ENCODE measurements at regions not wholly inside any gene's neighbourhood (a gene's known extent, or its start where the extent isn't known, plus 50 kb on each side); places are given as distances from the start of the nearest gene placed in this dataset.

DNA sequence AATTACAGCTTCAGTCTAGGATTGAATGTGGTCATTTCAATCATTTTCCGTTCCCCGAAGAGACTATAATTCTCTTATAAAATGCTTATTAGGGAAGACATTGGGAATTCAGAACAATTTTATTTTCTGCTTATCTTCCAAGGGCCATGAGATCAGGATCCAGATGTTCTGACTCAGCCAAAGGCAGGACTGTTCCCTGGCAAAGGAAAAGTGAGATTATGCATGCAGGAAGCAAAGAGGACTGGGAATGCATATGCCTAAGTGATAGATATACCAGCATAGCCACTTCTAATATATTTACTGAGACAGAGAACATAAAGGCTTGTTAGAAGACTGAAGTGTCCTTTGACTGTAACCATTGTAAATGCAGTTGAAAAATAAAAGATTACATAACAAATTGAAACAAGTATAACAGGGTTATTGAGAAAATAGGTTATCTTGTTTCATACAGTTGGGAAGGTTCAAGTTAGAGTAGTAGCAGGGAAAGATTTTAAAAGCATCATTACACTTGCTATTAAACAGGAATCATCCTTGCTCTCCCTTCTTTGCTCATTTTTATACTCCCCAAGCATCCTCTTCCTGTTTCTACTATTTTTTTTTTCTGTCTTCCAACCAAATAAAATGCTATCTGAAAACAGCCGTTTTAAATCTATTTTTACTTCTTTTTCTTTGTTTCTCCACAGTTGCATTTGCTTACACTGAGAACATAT lies 439.6 kb upstream of the ADAMTS5 start:
- H2AK5ac ChIP-seq (ENCODE audit: low read length): no peak overlapping the region
- H4K91ac ChIP-seq (ENCODE audit: low read depth, low read length): no peak overlapping the region
- H3K9ac ChIP-seq (ENCODE audit: low read length): no peak overlapping the region
- H2BK120ac ChIP-seq (ENCODE audit: insufficient read depth, low read length, poor library complexity): no peak overlapping the region
- H3K18ac ChIP-seq (ENCODE audit: low read length): no peak overlapping the region
- H3K27me3 ChIP-seq (ENCODE audit: insufficient read depth, low read length): no peaks in the 10 kb centered on the region
- no peaks in the 10 kb centered on the region for H3K9me3 ChIP-seq (ENCODE audit: insufficient read depth, low read depth, low read length)
- H2BK5ac ChIP-seq (ENCODE audit: low read depth, low read length, poor library complexity): no peak overlapping the region
- no peaks in the 10 kb centered on the region for H3K36me3 ChIP-seq (ENCODE audit: control insufficient read depth in 1 of 2, insufficient read depth in 2 of 2, low read length in 2 of 2)
- no peak overlapping the region for H2BK12ac ChIP-seq (ENCODE audit: low read length)
- H3K14ac ChIP-seq (ENCODE audit: low read length): no peak overlapping the region
- H3K23ac ChIP-seq (ENCODE audit: low read length): no peak overlapping the region
- no peak overlapping the region for H2AFZ ChIP-seq (ENCODE audit: insufficient read depth, low read length, poor library complexity)
- H3K4me2 ChIP-seq (ENCODE audit: low read length): no peak overlapping the region
- no peaks in the 10 kb centered on the region for H3K79me1 ChIP-seq (ENCODE audit: low read length)
- DNase-seq: no peak
- H3K27ac ChIP-seq (ENCODE audit: low read depth, low read length): no peak overlapping the region
- H4K8ac ChIP-seq (ENCODE audit: low read depth, low read length): no peak overlapping the region
- no peak overlapping the region for H4K12ac ChIP-seq (ENCODE audit: low read depth, low read length)
- no peaks in the 10 kb centered on the region for H3K4me1 ChIP-seq (ENCODE audit: control insufficient read depth in 1 of 2, insufficient read depth in 2 of 2, low read length in 2 of 2)
- no peak overlapping the region for H3K4ac ChIP-seq (ENCODE audit: low read depth, low read length)
- H3K4me3 ChIP-seq (ENCODE audit: low read depth, low read length): no peak overlapping the region
- no peaks in the 10 kb centered on the region for H3K79me2 ChIP-seq (ENCODE audit: control insufficient read depth, insufficient read depth, low read length, poor library complexity)
- no CpG with 5 or more reads among the region's 3 CpGs for WGBS (ENCODE audit: extremely low coverage, insufficient coverage, insufficient read length)

DNA sequence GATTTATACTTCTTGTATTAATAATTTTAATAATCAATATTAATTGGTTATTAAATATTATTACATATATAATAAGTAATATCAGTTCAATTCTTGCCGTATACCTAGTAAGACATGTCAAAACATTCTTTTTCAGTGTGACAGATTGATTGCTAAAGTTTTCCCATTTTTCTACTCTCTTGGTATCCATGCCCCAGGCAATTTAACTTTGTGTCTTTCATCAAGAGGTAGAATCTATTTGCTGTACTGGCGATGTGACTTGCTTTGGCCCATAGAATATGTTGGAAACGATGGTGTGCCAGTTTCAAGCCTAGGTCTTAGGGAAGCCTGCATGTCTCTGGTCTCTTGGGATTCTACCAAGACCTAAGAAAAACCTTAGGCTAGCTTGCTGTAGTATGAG lies 436.1 kb upstream of the ADAMTS5 start:
- H3K79me2 ChIP-seq (ENCODE audit: control insufficient read depth, insufficient read depth, low read length, poor library complexity): no peaks in the 10 kb centered on the region
- H3K14ac ChIP-seq (ENCODE audit: low read length): no peak overlapping the region
- no peak overlapping the region for H4K91ac ChIP-seq (ENCODE audit: low read depth, low read length)
- H3K4me1 ChIP-seq (ENCODE audit: control insufficient read depth in 1 of 2, insufficient read depth in 2 of 2, low read length in 2 of 2): no peaks in the 10 kb centered on the region
- H3K36me3 ChIP-seq (ENCODE audit: control insufficient read depth in 1 of 2, insufficient read depth in 2 of 2, low read length in 2 of 2): no peaks in the 10 kb centered on the region
- no peak overlapping the region for H3K27ac ChIP-seq (ENCODE audit: low read depth, low read length)
- no peak overlapping the region for H4K8ac ChIP-seq (ENCODE audit: low read depth, low read length)
- no peak overlapping the region for H3K4me2 ChIP-seq (ENCODE audit: low read length)
- peak; percentile 38 to 92 for DNase-seq
- no peaks in the 10 kb centered on the region for H3K79me1 ChIP-seq (ENCODE audit: low read length)
- no peak overlapping the region for H2AK5ac ChIP-seq (ENCODE audit: low read length)
- no peak overlapping the region for H3K9ac ChIP-seq (ENCODE audit: low read length)
- no peaks in the 10 kb centered on the region for H3K9me3 ChIP-seq (ENCODE audit: insufficient read depth, low read depth, low read length)
- no CpG with 5 or more reads among the region's 3 CpGs for WGBS (ENCODE audit: extremely low coverage, insufficient coverage, insufficient read length)
- no peak overlapping the region for H3K4ac ChIP-seq (ENCODE audit: low read depth, low read length)
- no peak overlapping the region for H3K23ac ChIP-seq (ENCODE audit: low read length)
- H2AFZ ChIP-seq (ENCODE audit: insufficient read depth, low read length, poor library complexity): no peak overlapping the region
- H3K4me3 ChIP-seq (ENCODE audit: low read depth, low read length): no peak overlapping the region
- H2BK12ac ChIP-seq (ENCODE audit: low read length): no peak overlapping the region
- H3K18ac ChIP-seq (ENCODE audit: low read length): no peak overlapping the region
- H2BK5ac ChIP-seq (ENCODE audit: low read depth, low read length, poor library complexity): no peak overlapping the region
- H2BK120ac ChIP-seq (ENCODE audit: insufficient read depth, low read length, poor library complexity): no peak overlapping the region
- no peaks in the 10 kb centered on the region for H3K27me3 ChIP-seq (ENCODE audit: insufficient read depth, low read length)
- H4K12ac ChIP-seq (ENCODE audit: low read depth, low read length): no peak overlapping the region

DNA sequence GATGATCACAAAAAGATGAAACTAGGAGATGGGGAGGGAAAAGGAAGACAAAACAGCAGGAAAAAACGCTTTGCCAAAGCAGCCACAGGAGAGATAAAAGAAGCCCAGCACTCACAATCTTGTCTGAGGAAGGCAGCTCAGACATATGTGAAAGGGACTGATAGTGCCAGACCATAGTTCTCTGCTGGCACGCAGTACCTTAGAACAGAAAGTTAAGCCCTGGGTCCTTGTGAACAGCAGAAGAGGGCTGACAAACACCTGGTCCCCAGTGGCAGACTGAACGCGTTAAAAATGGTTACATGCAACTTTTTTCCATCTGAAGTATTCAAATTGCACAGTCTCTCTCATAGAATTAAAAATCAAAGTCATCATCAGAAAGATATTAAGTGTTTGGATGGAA lies 433.2 kb upstream of the ADAMTS5 start:
- Histone ChIP-seq H3K9me3 (ENCODE audit: insufficient read depth, low read depth, low read length) (no peaks in the 10 kb centered on the region), H4K12ac (ENCODE audit: low read depth, low read length) (no peak overlapping the region), H3K4ac (ENCODE audit: low read depth, low read length) (no peak overlapping the region), H4K91ac (ENCODE audit: low read depth, low read length) (no peak overlapping the region), H3K27ac (ENCODE audit: low read depth, low read length) (no peak overlapping the region), H3K4me3 (ENCODE audit: low read depth, low read length) (no peak overlapping the region), H3K18ac (ENCODE audit: low read length) (no peak overlapping the region), H3K79me1 (ENCODE audit: low read length) (no peaks in the 10 kb centered on the region), H3K4me2 (ENCODE audit: low read length) (no peak overlapping the region), H3K79me2 (ENCODE audit: control insufficient read depth, insufficient read depth, low read length, poor library complexity) (no peaks in the 10 kb centered on the region), H3K23ac (ENCODE audit: low read length) (no peak overlapping the region), H2BK12ac (ENCODE audit: low read length) (no peak overlapping the region), H2BK120ac (ENCODE audit: insufficient read depth, low read length, poor library complexity) (no peak overlapping the region), H3K14ac (ENCODE audit: low read length) (no peak overlapping the region), H2AFZ (ENCODE audit: insufficient read depth, low read length, poor library complexity) (no peak overlapping the region), H3K36me3 (ENCODE audit: control insufficient read depth in 1 of 2, insufficient read depth in 2 of 2, low read length in 2 of 2) (no peaks in the 10 kb centered on the region), H3K4me1 (ENCODE audit: control insufficient read depth in 1 of 2, insufficient read depth in 2 of 2, low read length in 2 of 2) (no peaks in the 10 kb centered on the region), H2BK5ac (ENCODE audit: low read depth, low read length, poor library complexity) (no peak overlapping the region), H2AK5ac (ENCODE audit: low read length) (no peak overlapping the region), H3K27me3 (ENCODE audit: insufficient read depth, low read length) (no peaks in the 10 kb centered on the region), H4K8ac (ENCODE audit: low read depth, low read length) (no peak overlapping the region), H3K9ac (ENCODE audit: low read length) (no peak overlapping the region)
- WGBS (ENCODE audit: extremely low coverage, insufficient coverage, insufficient read length): no CpG with 5 or more reads among the region's 4 CpGs
- no peak for DNase-seq

DNA sequence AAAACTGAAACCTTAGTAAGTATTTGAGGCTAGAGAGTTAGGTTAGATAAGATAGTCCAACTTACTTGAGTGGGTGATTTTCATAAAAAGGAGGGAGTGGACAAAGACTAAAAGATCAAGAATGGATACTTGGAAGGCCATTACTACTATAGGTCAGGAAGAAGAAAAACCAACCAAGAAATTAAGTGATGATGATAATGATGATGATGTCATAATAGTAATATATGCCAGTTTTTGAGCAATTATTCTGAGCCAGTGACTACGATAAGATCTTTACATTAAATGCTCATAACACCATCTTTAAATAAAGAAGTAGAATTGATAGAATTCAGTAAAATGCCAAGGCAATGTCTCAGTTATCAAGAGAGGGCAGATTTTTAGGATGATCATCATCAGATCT lies 430.7 kb upstream of the ADAMTS5 start:
- Histone ChIP-seq H3K9me3 (ENCODE audit: insufficient read depth, low read depth, low read length) (no peaks in the 10 kb centered on the region), H3K4ac (ENCODE audit: low read depth, low read length) (no peak overlapping the region), H3K27ac (ENCODE audit: low read depth, low read length) (no peak overlapping the region), H3K79me2 (ENCODE audit: control insufficient read depth, insufficient read depth, low read length, poor library complexity) (no peaks in the 10 kb centered on the region), H3K36me3 (ENCODE audit: control insufficient read depth in 1 of 2, insufficient read depth in 2 of 2, low read length in 2 of 2) (no peaks in the 10 kb centered on the region), H3K4me3 (ENCODE audit: low read depth, low read length) (no peak overlapping the region), H2AFZ (ENCODE audit: insufficient read depth, low read length, poor library complexity) (no peak overlapping the region), H4K91ac (ENCODE audit: low read depth, low read length) (no peak overlapping the region), H3K9ac (ENCODE audit: low read length) (no peak overlapping the region), H3K4me2 (ENCODE audit: low read length) (no peak overlapping the region), H2BK12ac (ENCODE audit: low read length) (no peak overlapping the region), H4K12ac (ENCODE audit: low read depth, low read length) (no peak overlapping the region), H4K8ac (ENCODE audit: low read depth, low read length) (no peak overlapping the region), H3K18ac (ENCODE audit: low read length) (no peak overlapping the region), H3K23ac (ENCODE audit: low read length) (no peak overlapping the region), H3K4me1 (ENCODE audit: control insufficient read depth in 1 of 2, insufficient read depth in 2 of 2, low read length in 2 of 2) (no peaks in the 10 kb centered on the region), H2AK5ac (ENCODE audit: low read length) (no peak overlapping the region), H3K27me3 (ENCODE audit: insufficient read depth, low read length) (no peaks in the 10 kb centered on the region), H3K14ac (ENCODE audit: low read length) (no peak overlapping the region), H3K79me1 (ENCODE audit: low read length) (no peaks in the 10 kb centered on the region), H2BK120ac (ENCODE audit: insufficient read depth, low read length, poor library complexity) (no peak overlapping the region), H2BK5ac (ENCODE audit: low read depth, low read length, poor library complexity) (no peak overlapping the region)
- DNase-seq: no peak
- no CpG with 5 or more reads among the region's 1 CpG for WGBS (ENCODE audit: extremely low coverage, insufficient coverage, insufficient read length)
